ENCODE measurements at regions not wholly inside any gene's neighbourhood (a gene's known extent, or its start where the extent isn't known, plus 50 kb on each side); places are given as distances from the start of the nearest gene placed in this dataset.

GRCh38 chr2:219954331-219954730, 326.9 kb downstream of the SLC4A3 start (continued):
- TF ChIP-seq ZNF23 (tag by site-specific recombination; IDR thresholded peaks at IDR 0.05; ENCODE audit: borderline replicate concordance): no peak
- no peak for TF ChIP-seq ZBTB26 (tag by site-specific recombination; optimal IDR thresholded peaks at IDR 0.05)
- no peak for TF ChIP-seq ZNF223 (tag by site-specific recombination; IDR thresholded peaks at IDR 0.05)
- no peak for TF ChIP-seq OVOL3 (tag by site-specific recombination; IDR thresholded peaks at IDR 0.05)
- TF ChIP-seq ZNF426 (tag by site-specific recombination; IDR thresholded peaks at IDR 0.05): no peak
- TF ChIP-seq ZNF670 (tag by site-specific recombination; IDR thresholded peaks at IDR 0.05; ENCODE audit: low read depth): no peak

- ChIA-PET CTCF (interaction anchor here (0.6 to 0.7 kb wide), 2 partner anchors 122 to 276 kb away, joined by 3 read pairs; no protein-coding TSS in a partner anchor), POLR2A (no interaction called here)
Observed at GRCh38 chr2:219957820-219958219, 330.4 kb downstream of the SLC4A3 start.

GRCh38 chr2:219958941-219959340, 331.5 kb downstream of the SLC4A3 start:
- H3K4me3 ChIP-seq (ENCODE audit: low read depth, low read length): no peak overlapping the region
- no peak overlapping the region for H3K27ac ChIP-seq (ENCODE audit: extremely low read depth, low read depth, low read length)
- ChIA-PET POLR2A (no interaction called here), CTCF (interaction anchor here (0.7 kb wide), 2 partner anchors 9 to 909 kb away, joined by 3 read pairs; no protein-coding TSS in a partner anchor)
- H3K9me3 ChIP-seq (ENCODE audit: control insufficient read depth, insufficient read depth, low read depth, low read length): no peaks in the 10 kb centered on the region
- H3K36me3 ChIP-seq (ENCODE audit: control insufficient read depth in 2 of 2, insufficient read depth in 1 of 2, low read length in 2 of 2): no peaks in the 10 kb centered on the region
- H3K4me1 ChIP-seq (ENCODE audit: control insufficient read depth, insufficient read depth, low read length): no peaks in the 10 kb centered on the region
- TF ChIP-seq ZBTB10 (tag by site-specific recombination; IDR thresholded peaks at IDR 0.05): no peak
- TF ChIP-seq PRDM4 (tag by site-specific recombination; IDR thresholded peaks at IDR 0.05): no peak
- no peak for TF ChIP-seq ZNF704 (tag by site-specific recombination; IDR thresholded peaks at IDR 0.05)
- no peak for TF ChIP-seq ZNF138 (tag by site-specific recombination; IDR thresholded peaks at IDR 0.05; ENCODE audit: borderline replicate concordance)
- no peak for TF ChIP-seq ZNF585B (tag by site-specific recombination; IDR thresholded peaks at IDR 0.05)
- TF ChIP-seq ZSCAN18 (tag by site-specific recombination; IDR thresholded peaks at IDR 0.05): no peak

More at GRCh38 chr2:219957820-219958219, 330.4 kb downstream of the SLC4A3 start:
- H3K4me1 ChIP-seq (ENCODE audit: control insufficient read depth, insufficient read depth, low read length): no peaks in the 10 kb centered on the region
- no peaks in the 10 kb centered on the region for H3K9me3 ChIP-seq (ENCODE audit: control insufficient read depth, insufficient read depth, low read depth, low read length)
- no peaks in the 10 kb centered on the region for H3K36me3 ChIP-seq (ENCODE audit: control insufficient read depth in 2 of 2, insufficient read depth in 1 of 2, low read length in 2 of 2)
- TF ChIP-seq ZNF623 (tag by site-specific recombination; IDR thresholded peaks at IDR 0.05): no peak
- no peak for TF ChIP-seq ZNF707 (tag by site-specific recombination; IDR thresholded peaks at IDR 0.05)
- TF ChIP-seq ZNF19 (tag by site-specific recombination; IDR thresholded peaks at IDR 0.05; ENCODE audit: low read depth): no peak
- no peak for TF ChIP-seq ZNF549 (tag by site-specific recombination; IDR thresholded peaks at IDR 0.05)
- no peak for TF ChIP-seq ZNF639 (tag by site-specific recombination; IDR thresholded peaks at IDR 0.05)
- TF ChIP-seq HOXD13 (CRISPR knock-in tag; IDR thresholded peaks at IDR 0.05; ENCODE audit: borderline replicate concordance): no peak
- no peak for TF ChIP-seq ZNF610 (tag by site-specific recombination; IDR thresholded peaks at IDR 0.05; ENCODE audit: borderline replicate concordance)
- no peak for TF ChIP-seq ZNF175 (tag by site-specific recombination; IDR thresholded peaks at IDR 0.05)
- TF ChIP-seq ZNF677 (tag by site-specific recombination; IDR thresholded peaks at IDR 0.05): no peak
- no peak for TF ChIP-seq ZNF398 (tag by site-specific recombination; IDR thresholded peaks at IDR 0.05)
- TF ChIP-seq MYNN (tag by site-specific recombination; IDR thresholded peaks at IDR 0.05; ENCODE audit: borderline replicate concordance): no peak
- H3K4me3 ChIP-seq (ENCODE audit: low read depth, low read length): no peak overlapping the region
- H3K27ac ChIP-seq (ENCODE audit: extremely low read depth, low read depth, low read length): no peak overlapping the region
